Dedifferentiated amniotic fluid mesenchymal stem cell (primary cell): ENCODE measurements at regions not wholly inside any gene's neighbourhood (a gene's known extent, or its start where the extent isn't known, plus 50 kb on each side); places are given as distances from the start of the nearest gene placed in this dataset.

Experiments
- DNase-seq: peaks from one replicate; pipeline ENCODE4 v3.0.0-alpha.2; 2016; ENCODE audit errors: extremely low spot score

- no peak for DNase-seq
Measured at GRCh38 chr4:144202081-144202480, 61.6 kb upstream of the GYPA start.

DNA sequence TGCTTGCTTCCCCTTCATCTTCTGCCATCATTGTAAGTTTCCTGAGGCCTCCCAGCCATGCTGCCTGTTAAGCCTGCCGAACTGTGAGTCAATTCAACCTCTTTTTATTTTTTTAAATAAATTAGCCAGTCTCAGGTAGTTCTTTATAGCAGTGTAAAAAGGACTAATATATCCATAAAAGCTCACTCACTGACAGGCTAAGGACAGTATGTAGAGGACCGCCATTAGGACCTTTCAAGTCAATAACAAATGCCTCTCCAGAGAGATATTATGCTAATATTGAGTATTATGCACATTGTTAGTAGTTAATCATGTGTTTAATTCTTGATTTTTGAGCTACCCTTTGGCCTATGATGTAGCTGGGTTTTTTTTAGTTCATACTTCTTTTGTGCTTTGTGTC, 62.6 kb upstream of the GYPA start:
- DNase-seq: no peak

DNA sequence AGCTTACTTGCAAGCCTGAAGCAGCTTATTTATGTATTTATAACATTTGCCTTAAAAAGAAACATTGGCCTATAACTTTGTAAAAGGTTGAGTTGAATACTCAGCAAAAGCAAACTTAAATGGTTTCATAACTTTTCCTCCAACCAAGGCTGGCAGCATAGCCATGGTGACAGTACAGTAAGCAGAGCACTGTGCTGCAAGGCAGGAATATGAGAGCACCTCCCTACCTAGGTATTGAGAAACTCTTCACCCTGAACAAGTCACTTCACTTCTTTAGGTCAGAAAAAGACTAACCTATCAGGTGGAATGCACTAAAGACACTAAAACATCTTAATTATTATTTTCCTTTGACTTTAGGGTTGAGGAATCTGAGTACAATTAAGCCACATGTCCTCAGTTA, 63.9 kb upstream of the GYPA start:
- no peak for DNase-seq

GRCh38 chr4:144206711-144207110, 66.2 kb upstream of the GYPA start:
- no peak for DNase-seq

DNA sequence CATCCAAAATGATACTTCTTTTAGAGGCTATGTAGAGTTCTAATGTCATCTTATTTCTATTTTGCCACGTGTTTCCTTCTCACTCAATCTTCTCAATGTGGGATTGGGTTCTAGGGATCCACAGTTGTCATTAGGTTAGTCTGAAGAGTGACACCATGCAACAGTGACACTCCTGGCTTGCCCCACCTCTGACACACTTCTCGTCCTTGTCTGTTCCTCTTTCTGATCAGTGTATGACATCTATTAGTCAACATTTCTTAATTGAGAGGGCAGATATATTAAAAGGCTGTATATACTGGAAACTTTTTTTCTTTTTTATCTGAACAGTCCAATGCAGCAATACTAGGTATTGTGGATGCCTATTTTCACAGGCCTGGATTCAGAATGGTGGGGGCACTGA, 67.6 kb upstream of the GYPA start:
- no peak for DNase-seq

DNA sequence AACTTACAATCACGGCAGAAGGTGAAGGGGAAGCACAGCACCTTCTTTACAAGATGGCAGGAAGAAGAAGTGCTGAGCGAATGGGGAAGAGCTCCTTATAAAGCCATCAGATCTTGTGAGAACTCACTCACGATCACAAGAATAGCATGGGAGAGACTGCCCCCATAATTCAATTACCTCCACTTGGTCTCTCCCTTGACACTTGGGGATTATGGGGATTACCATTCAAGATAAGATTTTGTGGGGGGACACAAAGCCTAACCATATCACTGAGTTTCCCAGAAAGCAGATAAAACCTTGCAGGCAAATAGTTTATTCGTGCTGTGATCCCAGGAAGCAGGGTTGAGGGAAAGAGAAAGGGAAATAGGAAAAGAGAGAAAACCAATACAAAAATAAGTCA, 69.0 kb upstream of the GYPA start:
- no peak for DNase-seq

- DNase-seq: no peak
Measured at GRCh38 chr4:144213371-144213770, 72.9 kb upstream of the GYPA start.

GRCh38 chr4:144223149-144223548, 82.6 kb upstream of the GYPA start:
- no peak for DNase-seq

DNA sequence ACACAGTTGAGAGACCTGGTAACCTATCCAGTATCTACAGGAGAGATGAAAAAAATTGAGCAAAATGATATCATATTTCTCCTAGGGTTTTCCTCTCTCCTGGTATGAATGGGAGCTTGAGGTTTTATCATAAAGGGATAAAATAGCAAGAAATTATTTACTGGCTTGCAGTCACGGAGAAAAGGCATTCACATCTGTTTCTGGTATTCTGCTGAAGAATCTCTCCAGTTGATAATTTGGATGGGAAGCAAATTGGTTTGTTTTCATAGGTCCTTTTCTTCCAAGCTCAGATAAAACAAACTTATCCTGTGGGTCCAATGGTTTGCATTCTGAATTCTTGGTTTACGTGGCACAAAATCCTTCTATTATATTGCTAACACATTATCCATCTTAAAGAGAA, 83.1 kb upstream of the GYPA start:
- peak; percentile 25 for DNase-seq

GRCh38 chr4:144259285-144259684, 118.8 kb upstream of the GYPA start:
- no peak for DNase-seq

DNA sequence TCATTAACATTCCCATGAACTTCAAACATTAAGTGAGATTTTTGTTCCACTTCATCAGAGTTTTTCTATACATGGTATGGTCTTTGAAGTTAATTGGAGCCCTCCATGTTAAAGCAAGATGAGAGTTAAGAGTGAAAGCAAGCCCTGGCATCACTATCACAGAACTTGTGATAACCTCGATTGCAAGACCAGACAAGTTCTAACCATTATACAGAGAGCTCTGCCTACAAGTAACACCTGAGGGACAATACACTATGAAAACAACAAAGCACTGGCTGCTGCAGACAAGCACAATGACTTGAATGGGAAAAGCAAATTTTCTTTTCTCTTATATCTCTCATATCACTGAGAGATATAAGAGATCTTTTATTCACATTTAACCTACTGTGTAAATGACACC, 126.6 kb upstream of the GYPA start:
- DNase-seq: no peak

DNA sequence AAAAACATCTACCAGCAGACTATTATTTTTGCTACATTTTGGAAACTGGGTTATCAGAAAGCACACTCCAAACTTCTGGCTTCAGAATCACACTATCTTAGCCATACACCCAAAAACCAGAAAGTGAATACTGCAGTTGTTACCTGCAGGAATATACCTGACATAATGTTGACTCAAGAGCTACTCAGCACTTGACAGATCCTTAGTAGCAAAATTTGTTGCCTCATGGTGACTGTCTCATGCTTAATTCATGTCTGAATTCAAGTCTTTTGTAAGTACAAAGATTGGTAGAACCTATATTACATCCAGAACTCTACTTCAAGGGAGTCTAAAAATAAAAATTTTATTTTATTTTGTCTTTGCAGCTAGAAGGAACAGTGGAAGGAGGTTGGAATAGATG, 140.2 kb upstream of the GYPA start:
- DNase-seq: no peak

- no peak for DNase-seq
Measured at GRCh38 chr4:144283526-144283925, 143.0 kb upstream of the GYPA start.

GRCh38 chr4:144284026-144284425, 143.5 kb upstream of the GYPA start:
- no peak for DNase-seq

DNA sequence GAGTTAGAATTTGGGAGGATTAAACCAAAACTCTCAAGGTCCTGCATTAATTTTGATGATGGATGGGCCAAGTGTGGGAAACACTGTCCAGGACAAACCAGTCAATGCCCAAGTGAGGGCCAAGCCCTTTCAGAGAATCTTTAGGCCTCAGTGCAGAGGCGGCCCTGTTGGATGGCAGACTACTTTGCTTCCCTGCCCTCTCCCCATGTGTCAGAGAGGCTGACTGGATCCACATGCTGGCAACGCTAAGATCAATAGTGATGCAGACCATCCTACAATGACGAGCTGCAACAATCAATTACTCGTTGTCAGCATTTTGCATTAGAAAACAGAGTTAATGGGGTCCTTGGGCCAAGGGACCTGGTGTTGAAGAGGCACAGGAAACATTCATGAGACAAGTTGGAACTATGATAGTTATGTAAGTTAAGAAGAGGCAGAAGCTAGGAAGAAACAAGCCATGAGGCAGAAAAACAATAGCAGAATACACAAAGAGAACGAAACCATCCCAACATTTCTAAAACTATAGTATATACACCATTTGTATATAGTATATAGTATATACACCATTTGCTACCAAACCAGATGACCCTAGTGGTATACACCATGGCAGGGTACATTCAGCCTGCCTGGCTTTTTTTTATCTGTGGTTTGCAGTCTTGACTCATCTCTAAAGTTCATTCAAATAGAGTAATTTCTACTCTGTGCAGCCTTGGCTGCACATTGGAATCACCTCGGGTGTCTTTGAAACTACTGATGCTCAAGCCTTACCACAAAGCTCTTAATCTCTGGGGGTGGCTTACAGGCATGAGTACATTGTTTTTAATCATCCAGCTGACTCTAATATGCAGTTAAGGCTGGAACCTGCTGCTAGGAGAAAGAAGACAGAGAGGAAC, 147.7 kb upstream of the GYPA start:
- DNase-seq: no peak

GRCh38 chr4:144289667-144290428, 149.3 kb upstream of the GYPA start:
- no peak for DNase-seq

DNA sequence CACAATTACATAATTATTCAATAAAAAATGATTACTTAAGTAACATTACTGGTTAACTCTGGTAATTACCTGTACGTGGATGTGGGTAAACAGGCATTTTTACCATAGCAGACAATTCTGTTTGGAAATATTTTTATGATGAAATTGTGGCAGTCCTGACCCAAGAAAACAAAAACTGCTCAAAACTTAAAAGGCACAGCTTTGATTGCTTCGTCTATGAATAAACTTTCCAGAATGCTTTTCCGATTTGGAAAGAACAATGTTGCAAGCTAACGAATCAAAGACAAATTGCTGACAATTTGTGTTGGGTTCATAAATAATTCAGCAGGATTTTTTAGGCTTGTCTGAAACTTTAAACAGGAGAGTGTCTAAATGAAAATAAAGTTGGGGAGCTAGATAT, 150.6 kb upstream of the GYPA start:
- no peak for DNase-seq

GRCh38 chr4:144294211-144294610, 153.7 kb upstream of the GYPA start:
- DNase-seq: no peak

DNA sequence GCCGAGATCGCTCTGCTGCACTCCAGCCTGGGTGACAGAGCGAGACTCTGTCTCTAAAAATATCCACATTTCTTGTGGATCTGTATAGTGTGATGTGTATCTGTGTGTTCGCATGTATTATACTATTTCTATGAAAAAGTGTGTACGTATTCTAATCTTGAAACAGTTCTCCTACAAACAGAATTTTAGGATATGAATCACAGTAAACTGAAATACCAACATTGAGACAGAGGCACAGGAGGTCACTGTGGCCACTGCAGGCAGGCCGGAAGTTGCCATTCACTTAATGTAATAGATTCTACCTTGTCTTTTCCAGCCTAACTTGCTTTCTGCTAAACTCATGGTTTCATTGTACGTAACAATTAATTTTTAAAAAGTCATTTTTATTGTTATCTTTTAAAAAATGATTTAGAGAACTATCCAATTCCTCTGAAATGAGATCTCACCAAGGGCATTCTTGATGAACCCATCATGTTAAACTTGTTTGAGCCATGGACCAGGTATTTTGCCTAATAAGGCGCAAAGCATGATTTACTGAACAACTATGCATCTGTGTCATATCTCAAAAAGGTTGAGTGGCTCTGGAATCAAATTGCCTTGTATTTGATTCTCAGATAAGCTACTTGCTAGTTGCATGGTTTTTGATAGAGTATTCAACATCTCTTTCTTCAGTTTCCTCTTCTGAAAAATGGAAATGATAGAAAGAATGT, 154.9 kb upstream of the GYPA start:
- no peak for DNase-seq

GRCh38 chr4:144296941-144297340, 156.4 kb upstream of the GYPA start:
- DNase-seq: no peak

DNA sequence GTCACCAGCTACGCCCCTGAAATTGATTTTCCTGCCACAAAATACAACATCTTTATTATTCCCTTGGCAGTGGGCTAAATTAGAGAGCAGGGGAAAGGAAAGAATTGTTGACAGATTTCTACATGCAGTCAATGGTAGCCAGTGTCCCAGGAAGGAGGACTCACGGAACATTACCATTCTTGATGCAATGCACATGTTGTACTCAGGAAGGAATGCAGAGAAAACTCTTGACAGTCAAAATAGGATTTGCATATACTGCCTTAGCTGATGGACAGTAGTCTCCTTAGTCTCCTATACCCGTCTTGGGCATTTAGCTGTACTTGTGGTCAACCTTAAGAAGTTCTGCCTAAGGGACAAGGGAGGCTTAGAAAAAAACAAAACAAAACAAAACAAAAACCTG, 158.0 kb upstream of the GYPA start:
- DNase-seq: no peak

- DNase-seq: no peak
Measured at GRCh38 chr4:144300616-144301015, 160.1 kb upstream of the GYPA start.
